ENCODE measurements at regions not wholly inside any gene's neighbourhood (a gene's known extent, or its start where the extent isn't known, plus 50 kb on each side); places are given as distances from the start of the nearest gene placed in this dataset.

DNA sequence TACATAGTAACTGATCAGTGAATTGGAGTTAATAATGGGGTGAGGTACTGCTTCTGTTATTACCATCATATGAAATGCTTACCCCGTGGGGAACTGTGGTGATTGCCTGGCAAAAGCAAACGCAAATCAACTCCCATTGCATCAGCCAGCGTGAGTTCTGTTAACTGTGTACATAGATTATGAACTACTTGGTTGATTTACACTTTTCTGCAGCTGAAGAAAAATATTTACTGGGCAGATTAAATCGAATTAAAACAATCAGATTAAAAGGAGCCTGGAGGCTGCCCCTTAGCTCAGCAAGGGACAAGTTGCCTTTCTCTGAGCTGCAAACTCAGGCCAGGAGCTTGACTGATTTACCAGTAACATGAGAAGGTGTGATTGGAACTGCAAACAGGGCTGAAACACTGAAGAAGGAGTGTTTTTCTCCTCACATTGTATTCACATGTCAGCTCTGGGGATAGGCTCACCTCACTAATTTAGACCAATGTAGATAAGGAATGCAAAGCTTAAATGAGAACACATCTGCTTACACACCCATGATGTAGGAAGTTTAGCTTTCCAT is 220.1 kb downstream of the OSR1 start:
- no peak for DNase-seq (ENCODE audit: low read depth)

GRCh38 chr2:19137433-19137832 is 221.0 kb downstream of the OSR1 start:
- no peak for DNase-seq (ENCODE audit: low read depth)

DNA sequence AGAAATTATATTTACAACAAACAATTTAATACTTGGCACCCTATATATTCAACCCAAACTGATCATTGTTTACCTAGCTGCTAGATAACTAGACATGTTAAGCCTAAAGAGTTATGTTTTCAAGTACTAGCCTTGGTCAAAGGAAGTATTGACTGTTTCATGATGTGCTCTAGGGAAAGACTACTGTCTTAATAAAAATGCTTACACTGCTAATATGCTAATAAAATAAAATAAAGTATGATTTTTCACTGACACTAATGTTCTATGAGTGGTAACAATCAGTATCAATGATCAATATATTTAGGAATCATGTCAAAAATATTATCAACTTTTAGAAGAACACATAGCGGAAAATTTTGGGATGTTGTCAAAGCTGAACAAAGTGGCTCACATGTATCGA is 225.5 kb downstream of the OSR1 start:
- DNase-seq (ENCODE audit: low read depth): no peak

- DNase-seq (ENCODE audit: low read depth): no peak
These were observed 226.6 kb downstream of the OSR1 start for GRCh38 chr2:19131871-19132270.

- no peak for DNase-seq (ENCODE audit: low read depth)
These were observed 230.3 kb downstream of the OSR1 start for GRCh38 chr2:19128148-19128547.

DNA sequence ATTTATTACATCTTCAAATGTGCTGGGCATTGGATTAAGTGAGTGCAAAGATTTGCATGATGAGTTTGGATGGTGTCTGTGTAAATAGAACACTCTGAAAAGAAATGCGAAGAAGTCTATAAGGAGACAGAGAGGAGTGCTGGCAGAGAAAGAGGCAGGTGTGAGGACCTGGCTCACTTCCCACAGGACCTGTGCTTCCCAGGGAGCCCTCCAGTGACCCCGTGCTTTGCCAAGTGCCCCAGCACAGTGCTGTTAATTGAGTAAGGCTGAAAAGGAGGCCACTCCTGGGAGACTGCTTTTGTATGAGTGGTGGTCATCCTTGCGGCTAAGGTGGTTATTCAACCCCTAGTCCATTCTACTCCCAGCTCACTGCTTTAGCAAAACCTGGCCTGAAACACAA is 230.8 kb downstream of the OSR1 start:
- no peak for DNase-seq (ENCODE audit: low read depth)

- DNase-seq (ENCODE audit: low read depth): no peak
These were observed 232.3 kb downstream of the OSR1 start for GRCh38 chr2:19125901-19126680.

GRCh38 chr2:19124135-19124534 is 234.3 kb downstream of the OSR1 start:
- DNase-seq (ENCODE audit: low read depth): no peak

DNA sequence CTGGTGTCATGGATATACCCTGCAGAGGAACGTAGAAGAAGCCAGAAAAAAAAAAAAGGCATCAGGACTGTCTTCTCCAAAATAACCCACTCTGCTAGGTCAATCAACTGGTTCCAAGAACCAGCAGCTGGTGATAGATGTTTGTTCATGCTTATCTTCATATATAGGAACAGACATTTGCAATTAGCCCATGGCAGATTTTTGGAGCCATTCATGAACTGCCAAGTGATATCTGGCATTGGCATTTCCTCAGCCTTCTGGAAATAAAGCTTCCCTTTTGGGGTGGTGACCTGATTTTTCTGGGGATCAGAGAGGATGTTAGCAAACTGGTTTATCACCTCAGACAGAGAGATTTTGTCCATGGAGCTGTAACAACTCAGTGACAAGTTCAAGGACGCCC is 234.9 kb downstream of the OSR1 start:
- DNase-seq (ENCODE audit: low read depth): no peak

DNA sequence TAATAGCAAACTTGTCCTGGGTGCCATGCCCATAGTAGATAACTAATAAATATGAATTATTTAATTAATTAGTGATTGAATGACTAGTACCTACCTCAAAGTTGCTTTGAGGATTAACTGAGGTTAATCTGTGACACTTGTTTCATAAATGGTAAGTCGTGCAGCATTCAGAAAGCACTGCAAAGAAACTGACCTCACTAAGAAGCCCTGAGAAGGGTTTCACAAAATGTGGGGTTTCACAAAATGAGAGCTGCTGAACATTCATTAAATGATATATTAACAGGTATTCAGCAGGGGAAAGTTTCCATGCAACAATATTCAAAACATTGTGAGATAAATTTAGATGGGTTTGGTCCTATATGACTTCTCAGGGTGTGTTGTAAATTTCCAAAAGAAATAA is 236.2 kb downstream of the OSR1 start:
- no peak for DNase-seq (ENCODE audit: low read depth)

DNA sequence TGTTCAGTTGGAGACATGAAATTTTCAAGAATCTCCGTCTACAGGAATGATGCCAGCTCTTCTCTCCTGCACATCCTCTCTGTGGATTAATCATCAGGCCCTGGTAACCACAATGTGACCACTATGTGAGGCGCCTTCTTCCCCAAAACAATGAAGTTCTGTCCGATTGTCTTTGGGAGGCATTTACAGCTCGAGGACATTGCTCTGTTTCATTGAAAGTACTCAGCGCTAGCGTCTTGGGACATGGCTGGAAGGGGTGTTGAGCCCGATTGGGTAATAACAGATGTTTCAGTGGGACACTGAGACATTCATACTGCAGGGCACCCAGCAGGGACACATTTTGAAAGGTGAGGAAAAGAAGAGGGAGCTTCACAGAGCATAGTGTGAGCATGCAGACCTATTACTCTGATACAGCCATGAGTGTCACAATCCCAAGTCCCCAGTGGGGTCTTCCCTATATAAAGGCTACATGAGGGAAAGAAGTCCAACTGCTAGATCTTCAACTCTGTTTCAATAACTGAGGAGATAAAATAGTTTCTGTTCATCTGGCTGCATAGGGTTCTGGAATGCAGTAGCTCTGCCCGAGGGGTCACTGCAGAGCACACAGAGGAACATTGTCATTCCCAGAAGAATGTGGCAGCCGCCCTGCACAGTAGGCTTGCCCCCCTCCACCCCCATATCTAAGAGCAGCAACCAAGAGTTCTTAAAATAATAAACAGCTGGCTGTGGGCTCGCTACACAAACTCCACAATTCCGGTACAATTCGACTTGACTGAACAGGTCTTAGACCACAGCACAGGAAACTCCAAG is 237.3 kb downstream of the OSR1 start:
- no peak for DNase-seq (ENCODE audit: low read depth)

DNA sequence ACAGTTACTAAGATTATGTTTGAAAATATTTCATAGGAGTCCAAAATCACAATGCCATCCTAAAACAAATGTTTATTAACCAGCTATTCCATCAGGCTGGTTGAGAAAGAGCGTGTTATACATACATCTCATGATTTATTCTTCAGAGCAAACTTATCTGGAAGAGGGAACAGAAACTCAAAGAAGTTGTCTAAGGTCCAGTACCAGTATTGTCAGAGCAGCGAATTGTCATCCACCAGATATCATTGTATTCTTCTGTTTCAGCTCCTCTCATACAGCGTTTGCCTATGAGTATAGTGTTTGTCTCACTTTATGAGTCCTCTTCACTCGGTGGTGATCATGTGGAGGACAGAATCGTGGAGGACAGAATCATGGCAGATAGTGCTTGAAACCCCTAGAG is 238.2 kb downstream of the OSR1 start:
- DNase-seq (ENCODE audit: low read depth): no peak

- no peak for DNase-seq (ENCODE audit: low read depth)
These were observed 239.0 kb downstream of the OSR1 start for GRCh38 chr2:19119326-19120001.

DNA sequence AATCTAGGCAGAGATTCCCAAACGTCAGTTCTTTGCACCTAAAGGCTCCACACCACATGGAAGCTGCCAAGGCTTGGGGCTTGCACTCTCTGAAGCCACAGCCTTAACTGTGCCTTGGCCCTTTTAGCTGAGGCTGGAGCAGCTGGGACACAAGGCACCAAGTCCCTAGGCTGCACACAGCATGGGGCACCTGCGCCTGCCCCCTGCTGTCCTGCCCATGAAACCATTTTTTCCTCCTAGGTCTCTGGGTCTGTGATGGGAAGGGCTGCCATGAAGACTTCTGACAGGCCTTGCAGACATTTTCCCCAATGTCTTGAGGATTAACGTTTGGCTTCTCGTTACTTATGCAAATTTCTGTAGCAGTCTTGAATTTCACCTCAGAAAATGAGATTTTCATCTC is 241.5 kb downstream of the OSR1 start:
- DNase-seq (ENCODE audit: low read depth): no peak

- no peak for DNase-seq (ENCODE audit: low read depth)
These were observed 243.6 kb downstream of the OSR1 start for GRCh38 chr2:19114754-19115231.

DNA sequence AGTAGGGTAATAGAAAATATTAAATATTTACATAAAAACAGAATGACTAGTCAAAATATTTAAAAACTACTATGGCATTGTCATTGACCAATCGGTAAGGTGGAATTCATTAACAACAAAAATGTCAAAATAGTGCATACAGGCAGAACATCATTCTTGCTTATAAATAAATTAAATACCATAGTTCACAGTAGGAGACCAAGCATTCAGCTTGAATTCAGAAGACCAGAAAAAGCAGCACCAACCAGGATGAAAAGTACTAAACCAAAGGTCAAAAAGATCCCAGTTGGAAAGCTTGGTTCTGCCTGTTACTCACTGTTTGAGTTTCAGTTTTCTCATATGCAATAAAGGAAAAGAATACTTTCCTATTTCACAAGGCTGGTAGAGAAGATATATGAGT is 244.3 kb downstream of the OSR1 start:
- no peak for DNase-seq (ENCODE audit: low read depth)

GRCh38 chr2:19111354-19111753 is 247.1 kb downstream of the OSR1 start:
- DNase-seq (ENCODE audit: low read depth): no peak

- no peak for DNase-seq (ENCODE audit: low read depth)
These were observed 248.9 kb downstream of the OSR1 start for GRCh38 chr2:19109518-19109917.

DNA sequence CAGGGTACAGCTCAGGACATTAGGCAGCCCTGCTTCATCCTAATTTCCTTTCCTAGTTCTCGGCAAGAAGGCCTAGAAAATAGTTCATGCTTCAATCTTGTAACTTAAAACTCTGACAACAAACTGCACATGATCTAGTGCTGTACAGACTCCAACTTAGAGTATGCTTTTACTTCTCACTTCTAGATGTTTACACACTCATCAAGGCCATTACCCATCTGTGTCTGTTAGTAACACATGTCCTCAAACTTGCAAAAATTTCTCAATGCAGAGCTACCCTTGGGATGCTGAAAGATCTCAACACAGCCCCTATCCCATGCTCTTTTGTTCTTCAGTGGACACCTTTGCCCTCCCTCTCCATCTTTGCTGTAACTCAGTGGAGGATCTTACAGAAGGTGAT is 252.0 kb downstream of the OSR1 start:
- DNase-seq (ENCODE audit: low read depth): no peak

- no peak for DNase-seq (ENCODE audit: low read depth)
These were observed 253.9 kb downstream of the OSR1 start for GRCh38 chr2:19104503-19104902.

DNA sequence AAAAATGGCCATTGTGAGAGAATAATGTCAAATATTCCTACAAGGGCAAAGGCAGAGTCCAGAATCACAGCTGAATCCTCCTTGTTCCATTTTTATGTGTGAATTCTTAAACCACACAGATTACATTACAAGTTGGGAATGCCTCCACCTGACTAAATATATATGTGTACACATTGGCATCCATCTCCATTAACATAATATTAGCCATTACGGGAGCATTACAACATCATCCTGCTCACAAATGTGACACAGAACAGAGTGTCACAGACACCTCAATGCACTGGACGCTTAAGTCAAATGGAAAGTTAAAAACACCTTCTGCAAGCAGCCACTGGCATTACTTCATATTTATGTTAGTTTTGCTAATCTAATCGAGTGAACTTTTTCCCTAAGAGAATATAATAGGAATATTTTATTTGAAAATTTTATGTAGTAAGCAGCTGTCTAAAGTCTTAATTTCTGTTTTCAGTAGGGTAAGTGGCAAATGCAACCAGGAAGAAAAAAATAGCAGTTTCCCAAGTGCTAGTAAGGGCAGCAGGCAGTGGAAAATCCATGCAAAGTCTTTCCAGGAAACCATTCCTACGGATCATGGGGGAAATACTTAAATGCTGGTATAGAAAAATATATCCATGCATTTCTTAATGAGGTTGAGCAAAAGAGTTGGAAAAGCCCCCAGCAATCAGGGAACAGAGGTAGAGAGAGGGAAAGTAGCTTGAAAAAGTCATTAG is 255.6 kb downstream of the OSR1 start:
- DNase-seq (ENCODE audit: low read depth): no peak

DNA sequence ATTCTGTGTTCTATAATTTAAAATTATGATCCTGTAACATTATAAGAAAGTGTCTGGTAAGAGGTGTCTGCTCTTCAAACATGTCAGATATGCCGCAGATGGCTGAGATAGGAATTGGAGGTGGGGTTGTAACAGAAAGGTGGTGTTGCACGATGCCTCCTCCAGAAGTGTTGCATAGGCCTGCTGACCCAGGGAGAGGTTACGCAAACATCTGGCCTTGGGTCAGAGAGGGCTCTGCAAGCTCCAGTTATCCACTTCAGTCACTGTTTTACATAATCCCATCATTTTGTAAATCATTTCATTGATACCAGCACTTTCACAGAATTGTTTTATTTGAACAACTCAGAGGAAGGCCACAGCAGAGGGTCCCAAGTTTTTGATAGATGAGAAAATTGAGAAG is 256.5 kb downstream of the OSR1 start:
- no peak for DNase-seq (ENCODE audit: low read depth)
